ENCODE measurements at regions not wholly inside any gene's neighbourhood (a gene's known extent, or its start where the extent isn't known, plus 50 kb on each side); places are given as distances from the start of the nearest gene placed in this dataset.

DNA sequence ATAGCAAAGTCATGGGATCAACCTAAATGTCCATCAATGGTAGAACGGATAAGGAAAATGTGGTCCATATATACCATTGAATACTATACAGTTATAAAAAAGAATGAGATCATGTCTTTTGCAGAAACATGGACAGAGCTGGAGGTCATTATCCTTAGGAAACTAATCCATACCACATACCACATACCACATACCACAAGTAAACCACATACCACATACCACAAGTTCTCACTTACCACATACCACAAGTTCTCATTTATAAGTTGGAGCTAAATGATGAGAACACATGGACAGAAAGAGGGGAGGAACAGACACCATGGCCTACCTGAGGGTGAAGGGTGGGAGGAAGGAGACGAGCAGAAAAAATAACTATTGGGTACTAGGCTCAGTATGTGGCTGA lies 154.6 kb upstream of the GHR start:
- no peak for DNase-seq
- TF ChIP-seq, protein P1, sequence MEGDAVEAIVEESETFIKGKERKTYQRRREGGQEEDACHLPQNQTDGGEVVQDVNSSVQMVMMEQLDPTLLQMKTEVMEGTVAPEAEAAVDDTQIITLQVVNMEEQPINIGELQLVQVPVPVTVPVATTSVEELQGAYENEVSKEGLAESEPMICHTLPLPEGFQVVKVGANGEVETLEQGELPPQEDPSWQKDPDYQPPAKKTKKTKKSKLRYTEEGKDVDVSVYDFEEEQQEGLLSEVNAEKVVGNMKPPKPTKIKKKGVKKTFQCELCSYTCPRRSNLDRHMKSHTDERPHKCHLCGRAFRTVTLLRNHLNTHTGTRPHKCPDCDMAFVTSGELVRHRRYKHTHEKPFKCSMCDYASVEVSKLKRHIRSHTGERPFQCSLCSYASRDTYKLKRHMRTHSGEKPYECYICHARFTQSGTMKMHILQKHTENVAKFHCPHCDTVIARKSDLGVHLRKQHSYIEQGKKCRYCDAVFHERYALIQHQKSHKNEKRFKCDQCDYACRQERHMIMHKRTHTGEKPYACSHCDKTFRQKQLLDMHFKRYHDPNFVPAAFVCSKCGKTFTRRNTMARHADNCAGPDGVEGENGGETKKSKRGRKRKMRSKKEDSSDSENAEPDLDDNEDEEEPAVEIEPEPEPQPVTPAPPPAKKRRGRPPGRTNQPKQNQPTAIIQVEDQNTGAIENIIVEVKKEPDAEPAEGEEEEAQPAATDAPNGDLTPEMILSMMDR (IDR thresholded peaks at IDR 0.05; ENCODE audit: low read depth, low read length) = no peak
- no peaks in the 10 kb centered on the region for H3K27me3 ChIP-seq

DNA sequence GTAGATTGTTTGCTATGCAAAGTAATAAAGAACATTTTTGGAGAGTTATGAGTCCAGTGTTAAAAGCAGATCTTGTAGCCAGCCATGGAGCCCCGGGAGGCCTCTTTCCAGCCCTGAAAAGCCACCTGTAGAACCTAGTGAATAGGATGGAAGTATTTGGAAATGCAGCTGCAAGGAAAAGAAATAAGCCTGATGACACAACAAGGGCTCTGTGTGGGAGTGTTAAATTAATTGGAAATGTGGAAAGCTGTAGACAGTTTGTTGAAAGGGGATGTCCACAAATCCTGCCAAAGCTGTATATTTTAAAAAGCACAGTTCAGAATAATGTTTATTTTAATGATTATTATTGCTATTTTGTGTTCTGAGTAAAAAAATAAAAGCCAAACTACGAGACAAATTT lies 152.5 kb upstream of the GHR start:
- no peaks in the 10 kb centered on the region for H3K36me3 ChIP-seq
- no peaks in the 10 kb centered on the region for H3K27me3 ChIP-seq
- H3K9me3 ChIP-seq = no peaks in the 10 kb centered on the region
- TF ChIP-seq, protein P1 (IDR thresholded peaks at IDR 0.05; ENCODE audit: low read depth, low read length) = no peak
- no peak overlapping the region for H3K4me3 ChIP-seq (ENCODE audit: low read depth, low read length)
- H3K4me1 ChIP-seq = no peaks in the 10 kb centered on the region
- DNase-seq = no peak

More for the DNA sequence above, 154.6 kb upstream of the GHR start:
- Histone ChIP-seq H3K4me1 (no peaks in the 10 kb centered on the region), H3K9me3 (no peaks in the 10 kb centered on the region), H3K4me3 (ENCODE audit: low read depth, low read length) (no peak overlapping the region), H3K36me3 (no peaks in the 10 kb centered on the region)

DNA sequence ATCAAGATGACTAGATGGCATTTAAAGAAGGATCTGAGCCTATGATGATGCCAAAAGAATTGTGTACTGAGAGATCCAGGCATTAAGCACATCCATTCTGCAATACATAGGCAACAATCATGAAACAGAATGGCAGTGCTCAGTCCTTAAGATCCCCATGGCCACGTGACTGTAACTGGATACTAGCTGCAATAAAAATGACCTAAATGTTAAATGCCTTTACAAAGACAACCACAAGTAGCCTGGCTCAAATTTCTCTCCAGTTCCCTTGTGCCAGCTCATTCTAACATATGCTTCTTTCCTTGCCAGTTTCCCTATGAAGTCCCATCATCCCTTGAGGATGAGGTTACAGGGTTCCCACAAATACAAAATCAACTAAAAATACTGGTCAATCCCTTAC lies 148.3 kb upstream of the GHR start:
- H3K36me3 ChIP-seq = no peaks in the 10 kb centered on the region
- no peak overlapping the region for H3K4me3 ChIP-seq (ENCODE audit: low read depth, low read length)
- DNase-seq = no peak
- no peaks in the 10 kb centered on the region for H3K9me3 ChIP-seq
- TF ChIP-seq, protein P1 (IDR thresholded peaks at IDR 0.05; ENCODE audit: low read depth, low read length) = no peak
- H3K4me1 ChIP-seq = no peaks in the 10 kb centered on the region
- H3K27me3 ChIP-seq = no peaks in the 10 kb centered on the region

DNA sequence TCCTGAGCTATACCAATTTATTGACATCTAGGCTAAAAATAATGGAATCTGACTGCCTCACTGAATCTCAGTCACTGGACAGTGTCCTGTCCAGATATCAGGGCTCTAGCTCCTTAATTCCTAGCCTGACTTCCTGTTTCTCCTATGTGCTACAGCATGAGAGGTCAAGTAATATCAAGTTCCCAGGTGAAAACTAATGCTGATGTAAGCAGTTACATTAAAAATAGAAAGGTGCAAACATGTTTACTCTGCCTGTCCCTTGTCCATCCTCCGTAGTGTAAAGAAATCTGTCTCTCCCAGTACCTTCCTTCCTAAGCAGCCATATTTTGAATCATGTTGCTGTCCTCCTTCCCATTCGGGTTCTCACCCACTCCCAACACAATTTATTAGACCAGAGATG lies 145.9 kb upstream of the GHR start:
- no peak for DNase-seq
- Histone ChIP-seq H3K36me3 (no peaks in the 10 kb centered on the region), H3K27me3 (no peaks in the 10 kb centered on the region), H3K4me1 (no peaks in the 10 kb centered on the region), H3K9me3 (no peaks in the 10 kb centered on the region), H3K4me3 (ENCODE audit: low read depth, low read length) (no peak overlapping the region)
- TF ChIP-seq, protein P1 (IDR thresholded peaks at IDR 0.05; ENCODE audit: low read depth, low read length) = no peak

DNA sequence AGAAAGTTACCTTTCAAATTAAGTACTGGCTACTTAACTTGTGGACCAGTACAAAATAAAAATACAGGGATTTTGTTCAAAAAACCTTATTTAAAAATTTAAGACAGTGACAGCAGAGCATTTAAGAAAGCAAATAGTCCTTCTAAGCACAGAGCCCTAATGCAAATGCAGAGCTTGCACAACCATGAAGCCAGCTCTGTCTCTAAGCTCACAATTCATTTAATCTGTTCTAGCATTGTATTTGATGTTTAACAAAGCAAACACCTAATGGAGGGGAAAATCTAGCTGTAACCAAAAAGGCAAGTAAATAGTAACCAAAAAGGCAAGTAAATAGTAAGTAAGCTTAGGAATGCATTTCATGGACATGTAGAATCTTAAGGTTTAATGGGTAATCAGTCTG lies 138.7 kb upstream of the GHR start:
- no peak for DNase-seq
- Histone ChIP-seq H3K27me3 (no peaks in the 10 kb centered on the region), H3K4me3 (ENCODE audit: low read depth, low read length) (no peak overlapping the region), H3K9me3 (no peaks in the 10 kb centered on the region), H3K4me1 (no peaks in the 10 kb centered on the region), H3K36me3 (no peaks in the 10 kb centered on the region)
- TF ChIP-seq, protein P1 (IDR thresholded peaks at IDR 0.05; ENCODE audit: low read depth, low read length) = no peak

DNA sequence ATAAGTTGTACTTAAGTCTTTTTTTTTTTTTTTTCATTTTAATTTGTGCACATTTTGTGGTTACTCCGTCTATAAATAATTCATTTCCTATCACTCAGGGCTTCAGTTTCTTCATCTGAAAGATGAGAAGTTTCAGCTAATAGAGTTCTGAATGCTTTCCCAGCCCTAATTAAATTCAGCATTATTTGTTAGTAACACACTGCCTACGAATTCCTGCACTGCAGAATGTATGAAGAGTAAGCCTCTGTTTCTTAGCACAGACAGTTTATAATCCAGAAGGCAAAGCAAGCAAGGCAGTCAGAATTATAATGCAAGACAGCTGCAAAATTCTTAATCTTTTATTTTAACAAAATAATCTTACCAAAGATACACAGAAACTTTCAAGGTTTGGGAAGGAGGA lies 138.0 kb upstream of the GHR start:
- no peaks in the 10 kb centered on the region for H3K4me1 ChIP-seq
- H3K36me3 ChIP-seq = no peaks in the 10 kb centered on the region
- TF ChIP-seq, protein P1 (IDR thresholded peaks at IDR 0.05; ENCODE audit: low read depth, low read length) = no peak
- DNase-seq = no peak
- no peaks in the 10 kb centered on the region for H3K27me3 ChIP-seq
- H3K4me3 ChIP-seq (ENCODE audit: low read depth, low read length) = no peak overlapping the region
- H3K9me3 ChIP-seq = no peaks in the 10 kb centered on the region
